Gastrocnemius medialis (tissue), 4 donors: ENCODE measurements at regions not wholly inside any gene's neighbourhood (a gene's known extent, or its start where the extent isn't known, plus 50 kb on each side); places are given as distances from the start of the nearest gene placed in this dataset.

ENCODE experiments used
- POLR2A ChIP-seq, 2 donors: fragments of 450-650 bp; IDR thresholded peaks; one replicate each; pipeline ENCODE4 v1.6.1; 2017; ENCODE audit warnings: antibody characterized with exemption in 2 of 2, mild to moderate bottlenecking in 2 of 2, moderate library complexity in 2 of 2
- TF ChIP-seq, protein P1 (sequence below), 5 experiments: fragments of 450-650 bp in 3 of 5; fragments of 200-600 bp in 2 of 5; sonication (generic) in 2 of 5; IDR thresholded peaks in 4 of 5; conservative IDR thresholded peaks in 1 of 5; 1 replicate in 4 of 5; 2 replicates in 1 of 5; pipeline ENCODE4 v1.5.1; 2016 to 2019; ENCODE audit warnings: antibody characterized with exemption in 5 of 5, mild to moderate bottlenecking in 3 of 5, moderate library complexity in 3 of 5

DNA sequence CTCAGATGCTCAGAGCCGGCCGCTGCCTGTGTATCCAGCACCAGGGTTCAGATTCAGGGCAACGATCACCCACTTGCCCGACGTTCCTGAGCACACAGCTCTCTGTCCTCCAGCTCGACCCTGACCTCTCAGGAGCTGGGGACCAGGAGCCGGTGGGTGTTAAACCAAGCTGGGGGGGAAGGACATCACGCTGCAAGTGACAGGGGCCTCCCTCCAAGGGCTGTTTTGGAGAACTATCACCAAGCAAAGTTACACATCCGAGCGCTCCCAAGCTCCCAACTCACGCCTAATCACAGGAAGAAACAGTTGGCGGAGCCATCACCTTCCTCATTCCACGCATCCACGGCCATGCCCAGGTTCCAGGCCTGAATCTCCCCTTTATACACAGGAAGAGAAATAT lies 51.5 kb upstream of the ZNF354A start:
- no peak for TF ChIP-seq POLR2A (IDR thresholded peaks at IDR 0.05)
- TF ChIP-seq, protein P1, sequence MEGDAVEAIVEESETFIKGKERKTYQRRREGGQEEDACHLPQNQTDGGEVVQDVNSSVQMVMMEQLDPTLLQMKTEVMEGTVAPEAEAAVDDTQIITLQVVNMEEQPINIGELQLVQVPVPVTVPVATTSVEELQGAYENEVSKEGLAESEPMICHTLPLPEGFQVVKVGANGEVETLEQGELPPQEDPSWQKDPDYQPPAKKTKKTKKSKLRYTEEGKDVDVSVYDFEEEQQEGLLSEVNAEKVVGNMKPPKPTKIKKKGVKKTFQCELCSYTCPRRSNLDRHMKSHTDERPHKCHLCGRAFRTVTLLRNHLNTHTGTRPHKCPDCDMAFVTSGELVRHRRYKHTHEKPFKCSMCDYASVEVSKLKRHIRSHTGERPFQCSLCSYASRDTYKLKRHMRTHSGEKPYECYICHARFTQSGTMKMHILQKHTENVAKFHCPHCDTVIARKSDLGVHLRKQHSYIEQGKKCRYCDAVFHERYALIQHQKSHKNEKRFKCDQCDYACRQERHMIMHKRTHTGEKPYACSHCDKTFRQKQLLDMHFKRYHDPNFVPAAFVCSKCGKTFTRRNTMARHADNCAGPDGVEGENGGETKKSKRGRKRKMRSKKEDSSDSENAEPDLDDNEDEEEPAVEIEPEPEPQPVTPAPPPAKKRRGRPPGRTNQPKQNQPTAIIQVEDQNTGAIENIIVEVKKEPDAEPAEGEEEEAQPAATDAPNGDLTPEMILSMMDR (IDR thresholded peaks at IDR 0.05 in 4 of 5, conservative IDR thresholded peaks at IDR 0.05 in 1 of 5) = no peak
